Endothelial cell of umbilical vein (primary cell): ENCODE measurements at regions not wholly inside any gene's neighbourhood (a gene's known extent, or its start where the extent isn't known, plus 50 kb on each side); places are given as distances from the start of the nearest gene placed in this dataset.

Source experiments
- CTCF ChIP-seq, 2 donors: IDR thresholded peaks; 1 replicate in 1 of 2; 2 replicates in 1 of 2; pipeline ENCODE4 v1.5.1; 2011; ENCODE audit warnings: low read length in 2 of 2, mild to moderate bottlenecking in 2 of 2, moderate library complexity in 2 of 2, control low read depth in 1 of 2, inconsistent platforms in 1 of 2, low read depth in 1 of 2; ENCODE audit not compliant: insufficient read depth in 1 of 2; ENCODE audit errors: extremely low read depth in 1 of 2
- EZH2 ChIP-seq: IDR thresholded peaks from 2 replicates; pipeline ENCODE4 v1.6.1; 2012; ENCODE audit warnings: borderline replicate concordance, low read depth, mild to moderate bottlenecking, moderate library complexity, low read length, inconsistent platforms; ENCODE audit not compliant: severe bottlenecking
- FOS ChIP-seq: IDR thresholded peaks from 2 replicates; pipeline ENCODE4 v1.6.1; 2011; ENCODE audit warnings: mild to moderate bottlenecking, low read length, moderate library complexity, borderline replicate concordance; ENCODE audit not compliant: insufficient read depth
- POLR2A ChIP-seq: IDR thresholded peaks from 2 replicates; pipeline ENCODE4 v1.6.1; 2012; ENCODE audit warnings: low read depth, mild to moderate bottlenecking, control low read depth, low read length

DNA sequence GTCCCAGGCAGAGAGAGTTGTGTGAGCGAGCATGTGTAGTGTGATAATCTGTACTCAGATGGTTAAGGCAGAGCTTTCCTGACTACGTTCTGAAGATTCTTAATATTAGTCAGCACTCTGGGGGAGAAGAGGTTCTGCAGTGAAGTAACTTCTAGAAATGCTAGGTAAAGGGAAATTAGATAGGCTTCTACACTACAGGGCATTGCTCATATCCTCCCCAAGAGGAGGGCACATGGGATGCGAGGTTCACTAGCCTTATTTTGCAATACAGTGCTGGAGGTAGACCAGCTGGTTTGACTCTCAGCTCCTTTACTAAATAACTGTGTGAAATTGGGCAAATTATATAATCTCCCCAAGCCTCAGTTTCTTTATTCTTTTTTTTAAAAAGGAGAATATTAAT is 300.3 kb upstream of the PDZRN3 start:
- no peak for TF ChIP-seq CTCF (IDR thresholded peaks at IDR 0.05; ENCODE audit: extremely low read depth in 1 of 2, insufficient read depth in 1 of 2, low read depth in 1 of 2, low read length in 2 of 2)
- no peak for TF ChIP-seq POLR2A
- TF ChIP-seq EZH2: no peak
- no peak for TF ChIP-seq FOS
